NOMO-1 (cell line): ENCODE measurements at regions not wholly inside any gene's neighbourhood (a gene's known extent, or its start where the extent isn't known, plus 50 kb on each side); places are given as distances from the start of the nearest gene placed in this dataset.

ENCODE experiments used
- DNase-seq, 2 experiments: peaks; one replicate each; lab custom pipeline; 2025; ENCODE audit not compliant: unreplicated experiment in 2 of 2; lab: John Stamatoyannopoulos, UW

DNA sequence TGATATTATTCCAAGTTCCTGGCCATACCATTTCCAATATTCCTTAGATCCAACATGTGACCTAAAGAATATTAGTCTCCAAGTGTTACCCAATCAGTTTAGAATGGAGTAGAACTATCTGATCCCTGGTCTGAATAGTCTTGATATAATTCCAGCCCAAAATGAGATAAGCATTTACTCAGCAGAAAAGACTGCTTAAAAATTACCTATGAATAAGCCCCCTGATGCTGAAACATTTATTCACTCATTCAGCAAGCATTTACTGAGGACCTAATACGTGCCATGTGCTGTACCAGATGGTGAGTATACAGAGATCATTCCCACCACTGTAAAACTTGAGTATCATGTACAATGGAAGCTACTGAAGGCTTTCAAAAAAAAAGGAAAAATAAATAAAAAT is 157.0 kb downstream of the FAM114A2 start:
- no peak for DNase-seq

DNA sequence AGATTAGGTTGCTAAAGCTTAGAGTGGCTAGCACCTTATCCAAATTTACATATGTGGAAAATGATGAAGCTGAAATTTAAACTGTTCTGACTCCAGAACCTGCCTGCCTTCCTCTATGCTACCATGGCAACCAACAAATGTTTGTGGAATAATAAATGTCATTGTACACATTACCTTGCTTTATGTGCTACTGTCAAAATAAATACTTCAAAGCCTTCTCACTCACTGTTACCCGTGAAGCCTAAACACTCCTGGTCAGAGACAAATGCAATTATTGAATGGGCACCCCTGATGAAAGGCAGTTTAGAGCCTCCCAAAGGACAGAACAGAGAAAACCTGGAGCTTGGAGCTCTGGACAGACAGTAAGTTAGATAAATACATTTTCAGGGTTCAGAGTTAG is 158.6 kb downstream of the FAM114A2 start:
- DNase-seq = no peak

DNA sequence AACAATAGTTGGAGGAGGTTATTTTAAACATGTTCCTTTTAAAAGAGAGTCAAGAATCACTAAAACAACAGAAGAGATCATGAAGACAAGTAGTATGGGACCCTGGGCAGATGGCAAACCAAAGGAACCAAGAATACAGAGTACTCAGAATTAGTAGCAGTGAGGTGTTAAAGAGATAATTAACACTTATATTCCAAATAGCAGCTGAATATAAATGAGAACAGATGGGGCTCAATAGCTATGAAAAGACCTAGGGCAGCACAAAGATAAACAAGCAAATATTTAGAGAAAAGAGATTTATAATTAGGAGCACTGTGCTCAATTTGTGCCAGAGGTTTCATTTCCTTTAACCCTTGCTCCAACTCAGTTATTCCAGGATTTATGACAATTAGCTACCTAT is 159.1 kb downstream of the FAM114A2 start:
- DNase-seq = no peak

DNA sequence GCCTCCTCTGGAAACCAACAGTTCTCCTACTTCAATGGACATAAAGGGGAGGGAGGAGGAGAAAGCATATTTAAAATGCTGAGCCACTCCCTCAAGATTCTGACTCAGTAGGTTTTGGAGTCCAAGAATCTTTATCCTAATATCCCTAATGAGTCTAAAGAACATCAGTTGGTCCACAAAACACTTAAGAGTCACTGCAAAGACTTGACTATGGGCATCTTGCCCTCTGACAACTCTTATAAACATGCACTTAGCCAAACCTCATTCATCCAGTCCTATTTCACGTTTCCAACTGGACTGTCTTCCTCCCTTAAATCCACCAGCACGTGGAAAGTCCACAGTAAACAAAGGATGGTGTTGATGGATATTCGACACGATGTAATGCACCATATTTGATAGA is 172.5 kb downstream of the FAM114A2 start:
- DNase-seq = no peak

DNA sequence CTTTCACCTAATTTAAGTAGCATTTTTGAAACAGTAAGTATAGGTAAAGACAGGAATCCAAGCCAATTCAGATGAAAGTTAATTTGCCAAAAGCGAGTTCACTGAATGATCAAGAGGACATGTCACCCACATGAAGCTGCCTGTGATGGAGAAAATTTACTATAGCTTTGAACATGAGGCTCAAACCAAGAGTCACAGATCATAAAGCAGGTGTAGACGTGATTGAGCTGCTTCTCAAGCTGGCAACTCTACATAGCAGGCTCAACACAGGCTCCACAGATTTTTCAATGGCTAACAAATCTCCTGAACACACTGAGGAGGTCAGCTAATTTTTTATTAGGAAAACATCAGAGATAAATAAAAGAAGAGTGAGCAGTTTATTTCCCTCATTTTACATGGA is 173.7 kb downstream of the FAM114A2 start:
- no peak for DNase-seq

GRCh38 chr5:153863951-153864350 is 174.8 kb downstream of the FAM114A2 start:
- DNase-seq = no peak
